ENCODE measurements at regions not wholly inside any gene's neighbourhood (a gene's known extent, or its start where the extent isn't known, plus 50 kb on each side); places are given as distances from the start of the nearest gene placed in this dataset.
A peak's percentile ranks its signal among the peaks of the same experiment; 100 is the strongest.

DNA sequence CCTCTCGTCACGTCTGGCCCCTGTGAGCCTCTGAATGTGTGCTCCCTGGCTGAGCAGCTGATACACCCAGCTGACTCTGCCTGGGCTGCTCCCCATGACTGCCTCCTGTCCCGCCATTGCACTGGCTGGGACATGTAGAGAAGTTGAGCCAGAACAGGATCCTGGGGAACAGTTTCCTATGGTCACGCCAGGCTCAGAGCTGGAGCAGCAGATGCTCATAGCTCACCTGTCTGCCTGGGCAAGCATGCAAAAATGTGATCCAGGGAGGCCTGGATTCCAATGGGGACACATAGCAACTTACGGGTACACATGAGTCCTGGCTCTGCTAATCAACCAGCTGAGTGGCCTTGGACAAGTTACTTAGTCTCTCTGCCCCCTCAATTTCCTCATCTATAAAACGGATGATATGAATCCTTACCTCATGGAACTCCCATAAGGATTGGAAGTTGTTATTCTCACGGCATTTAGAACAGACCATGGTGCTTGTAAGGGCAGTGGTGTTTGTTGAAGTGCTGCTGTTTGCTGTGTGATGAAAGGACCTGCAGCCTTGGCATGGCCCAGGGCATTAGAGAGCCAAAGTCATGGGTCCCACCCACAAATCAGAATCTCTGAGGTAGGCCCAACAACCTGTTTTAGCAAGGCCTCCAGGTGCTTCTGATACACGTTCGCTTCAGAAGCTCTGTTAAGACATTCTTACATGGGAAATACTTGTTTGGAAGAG lies 150.3 kb upstream of the VANGL1 start:
- no peak for DNase-seq

DNA sequence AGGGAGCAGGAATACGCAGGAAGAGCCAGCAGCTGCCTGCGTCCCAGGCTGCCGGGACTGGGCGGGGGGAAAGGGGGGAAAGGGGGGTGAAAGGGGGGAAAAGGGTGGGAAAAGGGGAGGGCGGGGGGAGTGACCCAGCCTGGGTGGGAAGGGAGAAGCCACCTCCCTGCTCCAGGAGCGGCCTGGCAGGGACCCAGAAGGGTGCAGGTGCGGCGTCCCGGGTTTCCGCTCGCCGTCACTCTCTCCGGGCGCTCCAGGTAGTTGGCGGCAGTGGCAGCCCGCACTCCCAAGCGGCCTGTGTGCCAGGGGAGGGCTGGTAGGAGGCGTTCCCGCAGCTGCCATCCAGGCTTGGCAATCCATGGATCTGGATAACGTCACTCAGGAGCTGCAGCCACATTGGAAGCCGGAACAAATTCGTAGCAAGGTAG lies 141.0 kb upstream of the NGF start:
- no peak for DNase-seq

DNA sequence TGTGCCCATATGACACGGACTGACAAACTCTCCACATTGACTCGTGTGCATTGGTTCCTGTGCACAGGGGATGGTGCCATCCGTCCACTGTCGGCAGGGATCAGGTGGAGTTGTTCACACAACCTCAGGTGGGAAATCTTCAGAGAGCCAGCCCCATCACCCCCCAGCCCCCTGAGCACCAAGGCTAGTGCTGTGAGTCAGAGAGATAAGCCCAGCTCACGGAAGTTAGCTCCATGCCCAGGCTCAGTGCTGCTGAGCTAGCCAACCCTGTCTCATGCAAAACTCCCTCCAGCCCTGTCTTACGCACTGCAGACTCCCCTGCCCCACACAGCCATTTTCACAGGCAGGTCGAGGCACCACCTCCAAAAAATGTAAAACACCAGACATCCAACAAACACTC lies 139.0 kb upstream of the NGF start:
- DNase-seq = no peak

DNA sequence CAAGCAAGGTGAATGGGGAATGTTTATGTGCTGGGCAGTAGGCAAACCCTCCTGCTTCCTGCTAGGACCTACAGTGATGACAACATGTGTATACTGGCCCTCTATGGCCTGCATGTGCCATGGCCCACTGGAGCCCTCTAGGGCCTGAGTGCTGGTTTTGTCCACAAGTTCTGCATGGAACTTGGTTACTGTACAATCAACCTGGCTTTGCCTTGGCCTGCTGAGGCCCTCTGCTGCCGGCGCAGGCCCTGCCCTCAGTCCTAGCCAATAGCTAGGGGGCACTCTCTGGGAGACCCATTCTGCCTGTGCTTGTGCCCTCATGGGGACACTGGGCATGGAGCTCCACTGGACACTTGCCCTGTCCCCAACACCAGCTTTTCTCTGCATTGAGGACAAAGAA lies 138.6 kb upstream of the NGF start:
- no peak for DNase-seq

DNA sequence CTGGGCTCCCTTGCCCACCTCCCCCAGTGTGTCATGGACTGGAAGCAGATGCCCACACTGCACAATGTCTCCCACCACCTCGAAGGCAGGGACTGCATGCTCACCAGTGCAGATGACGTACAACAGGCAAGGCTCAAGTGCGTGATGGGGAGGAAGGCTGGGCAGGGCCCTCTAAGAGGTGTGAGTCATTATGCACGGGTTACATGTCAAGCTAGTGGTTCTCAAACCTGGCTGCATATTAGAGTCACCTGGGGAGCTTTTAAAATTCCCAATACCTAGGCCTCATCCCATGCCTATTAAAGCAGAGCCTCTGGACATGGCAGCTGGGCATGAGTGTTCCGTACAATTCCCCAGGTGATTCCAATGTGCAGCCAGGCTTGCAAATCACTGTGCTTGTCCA lies 137.9 kb upstream of the NGF start:
- no peak for DNase-seq

DNA sequence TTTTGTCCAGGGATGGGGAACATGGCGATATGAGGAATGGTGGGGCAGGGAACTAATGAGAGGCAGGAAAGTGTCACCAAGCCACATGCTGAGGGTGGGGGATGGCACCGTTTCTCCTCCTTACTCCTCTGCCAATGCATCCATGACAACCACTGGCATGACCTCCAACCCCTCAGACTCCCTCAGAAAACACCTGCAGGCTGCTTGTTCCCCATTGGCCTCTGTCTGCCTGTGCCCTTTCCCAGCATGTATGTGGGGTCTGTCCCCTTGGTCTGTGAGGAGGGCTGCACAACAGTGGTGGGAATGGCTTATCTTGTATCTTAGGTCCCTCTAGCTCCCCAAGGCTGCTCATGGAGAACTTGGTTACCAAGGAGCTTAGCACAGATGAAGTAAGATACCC lies 137.2 kb upstream of the NGF start:
- DNase-seq = no peak

DNA sequence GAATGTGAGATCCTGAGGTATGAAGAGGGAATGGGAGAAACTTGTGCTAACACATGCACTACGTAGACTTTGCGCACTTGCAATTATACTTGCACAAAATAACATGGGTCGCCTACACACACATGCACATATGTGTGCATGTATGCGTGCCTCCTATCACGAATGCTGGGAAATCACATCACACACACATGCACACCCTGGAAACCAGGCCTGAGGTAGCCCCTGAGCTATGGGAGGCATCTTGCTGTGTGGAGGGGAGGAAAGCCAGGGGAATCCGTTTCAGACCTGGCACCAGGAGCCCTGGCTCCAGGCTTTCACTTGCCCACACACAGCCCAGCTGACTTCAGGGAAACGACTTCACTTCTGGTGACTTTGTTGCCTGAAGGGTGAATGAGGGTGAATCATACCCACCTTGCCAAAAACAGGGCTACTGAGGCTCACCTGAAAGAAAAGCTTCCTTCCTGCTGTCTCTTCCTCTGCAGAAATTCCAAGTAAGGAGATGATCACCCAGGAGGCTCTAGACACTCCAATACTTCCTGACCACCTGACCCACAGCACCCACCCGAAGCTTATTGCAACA lies 136.0 kb upstream of the NGF start:
- DNase-seq = no peak

DNA sequence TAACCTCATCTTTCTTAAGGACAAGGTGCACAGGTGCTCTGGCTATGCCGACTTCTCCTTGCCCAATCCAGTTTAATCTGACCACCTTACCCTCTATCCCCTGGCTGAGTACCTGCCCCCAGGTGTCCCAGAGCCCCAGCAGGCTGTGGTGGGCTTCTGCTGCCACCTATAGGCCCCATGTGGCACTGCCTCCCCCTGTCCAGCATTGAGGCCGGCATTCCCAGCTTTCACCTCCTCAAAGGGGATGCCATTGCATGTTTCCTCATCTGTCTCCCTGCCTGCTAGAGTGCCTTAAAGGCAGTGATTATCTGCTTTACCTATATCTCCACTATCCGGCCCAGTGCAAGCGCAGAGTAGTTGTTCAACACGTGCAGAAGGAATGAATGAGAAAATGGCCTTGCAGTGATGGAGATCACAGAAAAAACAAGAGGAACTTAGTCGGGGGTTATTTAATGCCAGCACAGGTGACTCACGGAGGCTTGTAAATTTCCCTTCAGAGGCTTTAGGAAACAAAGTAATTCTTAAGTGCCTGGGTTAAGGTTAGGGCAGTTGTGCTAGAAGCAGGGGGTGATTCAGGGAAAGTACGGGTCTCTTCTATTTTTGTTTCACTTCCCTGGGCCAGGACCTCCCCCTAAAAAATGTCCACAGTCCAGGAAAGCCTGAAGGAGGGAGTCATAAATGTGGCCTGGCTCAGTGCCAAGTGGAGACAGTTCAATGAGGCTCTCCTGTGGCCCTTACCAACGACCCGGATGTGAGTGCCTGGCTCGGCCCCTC lies 131.8 kb upstream of the NGF start:
- peak; percentile 59 for DNase-seq

DNA sequence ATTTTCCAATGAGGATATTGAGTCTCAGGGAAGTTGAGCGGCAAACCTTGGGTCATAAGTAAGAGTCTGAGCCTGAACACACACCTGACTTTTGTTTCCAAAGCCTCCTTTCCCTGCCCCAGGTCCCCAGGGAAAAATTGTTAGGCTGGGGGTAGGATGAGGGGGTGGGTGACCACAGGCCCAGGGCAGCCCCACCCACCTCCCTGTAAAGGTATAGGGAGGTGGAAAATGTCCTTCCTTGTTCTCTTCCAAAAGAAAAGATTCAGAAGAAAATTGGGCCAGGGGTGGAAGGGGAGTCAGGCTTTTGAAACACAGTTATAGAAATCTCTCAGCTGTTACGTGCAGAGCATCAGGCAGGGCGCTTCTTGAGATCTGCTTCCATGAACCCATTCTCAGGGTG lies 129.7 kb upstream of the NGF start:
- no peak for DNase-seq

DNA sequence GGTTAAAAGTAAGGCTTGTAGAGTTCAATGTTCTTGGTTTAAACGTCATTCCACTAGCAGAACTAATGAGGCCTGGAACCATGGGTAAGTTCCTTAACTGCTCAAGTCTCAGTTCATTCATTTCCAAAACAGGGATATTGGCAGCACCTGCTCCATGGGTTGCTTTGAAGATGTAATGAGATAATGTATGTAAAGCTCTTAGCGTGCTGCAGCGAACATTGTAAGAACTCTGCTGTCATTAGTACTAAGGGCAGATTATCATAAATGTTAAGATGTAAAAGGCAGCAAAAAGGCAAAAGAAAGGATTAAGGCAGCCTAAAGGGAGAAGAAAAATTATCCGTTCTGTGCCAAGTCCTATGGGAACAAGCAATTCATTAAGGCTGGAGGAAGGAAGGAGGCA lies 129.1 kb upstream of the NGF start:
- no peak for DNase-seq

DNA sequence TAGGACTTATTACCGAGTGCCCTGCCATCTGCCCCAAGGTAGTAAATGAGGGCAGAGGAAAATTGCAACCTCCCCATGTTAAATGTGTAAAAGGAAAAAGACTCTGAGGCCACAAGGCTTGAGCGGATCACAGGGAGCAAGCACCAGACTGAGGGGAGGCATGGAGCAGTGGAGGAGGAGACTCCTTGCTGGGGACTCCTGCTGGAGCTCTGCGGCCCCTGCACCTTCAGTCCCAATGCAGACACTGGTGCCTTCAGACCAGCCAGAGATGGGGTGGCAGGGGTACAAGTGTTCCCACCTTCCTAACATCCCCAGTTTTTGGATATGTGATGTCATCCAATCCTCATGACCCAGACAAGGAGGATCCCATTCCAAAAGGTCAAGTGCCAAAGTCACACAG lies 128.4 kb upstream of the NGF start:
- no peak for DNase-seq

DNA sequence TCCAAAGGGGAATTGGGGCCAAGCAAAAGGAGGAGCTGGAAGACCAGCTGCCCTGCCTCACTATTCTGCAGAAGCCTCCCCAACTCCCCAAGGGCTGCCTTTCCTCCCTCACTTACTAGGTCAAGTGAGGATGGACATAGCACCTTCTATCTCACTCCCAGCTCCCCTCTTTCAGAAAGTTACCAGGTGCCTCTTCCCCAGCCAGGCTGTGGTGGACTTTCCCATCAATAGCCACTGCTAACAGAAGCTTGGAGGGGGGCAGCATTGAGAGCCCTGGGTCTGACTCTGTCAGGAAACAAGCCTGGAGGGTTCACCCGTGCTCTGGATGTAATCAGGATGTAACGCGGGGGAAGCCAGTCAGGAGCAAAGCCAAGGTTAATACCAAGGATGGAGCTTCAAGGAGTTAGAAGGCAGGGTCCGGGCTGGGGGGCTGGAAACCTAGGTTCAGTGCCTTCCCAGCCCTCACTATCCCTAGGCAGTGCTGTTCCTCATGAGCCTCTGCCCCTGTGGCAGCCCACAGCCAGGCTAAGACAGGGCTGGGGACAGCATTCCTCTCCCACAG lies 127.8 kb upstream of the NGF start:
- no peak for DNase-seq

DNA sequence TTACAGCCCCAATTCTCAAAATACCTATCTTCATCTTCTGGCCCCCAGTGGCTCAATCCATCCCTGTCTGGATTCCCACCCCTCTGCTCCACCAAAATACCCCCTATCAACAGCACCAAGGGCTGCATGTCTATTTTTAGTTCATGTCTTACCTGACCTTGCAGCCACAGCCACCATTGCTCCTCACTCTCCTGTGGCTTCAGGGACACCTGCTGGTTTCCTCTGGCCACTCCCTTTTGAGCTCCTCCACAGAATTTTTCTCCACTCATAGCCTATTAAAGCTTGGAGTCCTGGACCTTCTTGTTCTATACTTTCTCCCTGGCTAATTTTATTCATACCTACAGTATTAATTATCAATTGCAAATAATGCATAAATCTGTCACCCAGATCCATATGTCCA lies 125.3 kb upstream of the NGF start:
- DNase-seq = no peak

DNA sequence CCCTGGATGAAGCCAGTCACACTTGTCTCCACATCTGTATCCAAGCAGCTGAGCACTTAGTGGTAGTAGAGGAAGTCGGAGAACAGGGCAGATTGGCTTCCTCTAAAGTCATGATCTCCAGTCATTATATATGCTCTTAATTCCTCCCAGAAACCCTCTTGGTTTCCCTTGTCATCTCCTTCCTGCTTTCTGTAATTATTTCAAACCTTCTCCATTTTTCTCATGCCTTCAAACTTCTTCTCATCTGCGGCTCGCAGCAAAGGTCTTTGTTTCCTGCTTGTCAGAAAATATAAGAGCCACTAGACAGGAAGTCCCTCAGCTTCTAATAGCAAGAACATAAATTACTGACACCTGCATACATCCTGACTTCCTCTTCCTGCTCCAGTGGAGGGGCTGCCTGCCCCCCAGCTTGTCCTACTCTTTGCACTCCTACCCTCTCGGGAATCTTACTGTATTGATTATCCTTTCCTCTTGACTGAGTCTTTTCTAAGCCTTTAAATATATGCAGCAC lies 124.6 kb upstream of the NGF start:
- DNase-seq = peak; percentile 18

DNA sequence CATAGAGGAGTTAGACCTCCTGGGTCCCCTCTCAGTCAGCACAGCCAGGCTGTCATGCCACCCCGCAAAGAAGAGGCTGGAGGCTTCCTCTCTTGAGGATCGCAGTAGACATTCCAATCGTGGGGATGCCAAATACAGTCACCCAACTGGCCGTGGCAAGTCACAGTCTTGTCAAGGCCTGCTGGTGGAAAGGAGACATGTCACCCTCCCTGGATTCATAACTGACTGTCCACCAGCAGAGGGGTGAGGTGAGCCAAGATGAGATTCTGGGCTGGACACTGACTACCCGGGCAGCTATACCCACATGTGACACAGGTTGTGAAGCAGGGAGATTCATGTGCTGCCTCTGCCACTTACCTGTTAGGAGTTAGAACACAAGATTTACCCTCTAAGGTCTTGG lies 123.5 kb upstream of the NGF start:
- DNase-seq = no peak

DNA sequence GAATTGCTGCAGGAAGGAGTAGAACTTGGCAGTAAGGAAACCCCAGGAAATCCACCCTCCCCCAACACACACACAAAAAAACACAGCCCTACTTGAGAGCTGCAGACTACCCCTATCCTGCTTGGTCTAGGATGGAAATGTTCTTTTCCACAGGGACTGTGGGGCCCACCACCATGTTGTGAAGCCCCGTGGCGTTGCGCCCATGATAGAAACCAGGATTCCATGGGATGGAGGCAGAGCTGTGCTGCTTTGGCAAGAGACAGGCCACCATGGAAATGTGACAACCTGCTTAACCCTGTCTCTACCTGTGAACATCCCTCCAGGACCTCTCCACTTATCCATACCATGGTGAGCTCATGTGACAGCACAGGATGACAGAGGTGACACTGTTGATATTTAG lies 121.1 kb upstream of the NGF start:
- no peak for DNase-seq

DNA sequence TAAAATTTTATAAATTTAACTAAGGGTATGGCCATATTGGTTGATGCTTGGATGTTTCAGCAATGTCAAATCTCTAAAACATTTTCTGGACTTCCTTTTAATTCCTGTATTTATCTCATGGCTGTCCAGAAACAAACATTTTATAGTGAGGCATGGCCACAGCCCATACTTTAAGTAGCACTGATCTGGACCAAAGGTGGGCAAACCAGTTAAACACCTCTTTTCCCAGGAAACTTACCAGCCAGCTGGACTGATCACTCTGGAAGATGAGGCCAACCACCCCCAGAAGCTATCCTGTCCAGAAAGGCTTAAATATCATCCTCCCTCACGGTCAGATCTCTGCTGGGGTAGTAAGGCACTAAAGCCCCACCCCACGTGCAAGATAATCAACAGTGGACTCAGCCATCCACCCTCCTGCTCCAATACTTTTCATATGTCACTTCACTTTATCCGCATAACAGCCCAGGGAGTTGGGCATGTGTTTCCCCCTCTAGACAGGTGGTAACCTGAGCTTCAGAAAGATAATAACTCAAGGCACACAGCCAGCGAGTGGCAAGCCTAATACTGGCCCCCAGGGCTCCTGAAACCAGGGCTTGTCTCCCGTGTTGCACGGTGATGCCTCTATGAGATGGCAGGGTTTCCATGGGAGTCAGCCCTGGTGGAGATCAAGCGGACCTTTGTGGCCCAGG lies 120.5 kb upstream of the NGF start:
- no peak for DNase-seq

DNA sequence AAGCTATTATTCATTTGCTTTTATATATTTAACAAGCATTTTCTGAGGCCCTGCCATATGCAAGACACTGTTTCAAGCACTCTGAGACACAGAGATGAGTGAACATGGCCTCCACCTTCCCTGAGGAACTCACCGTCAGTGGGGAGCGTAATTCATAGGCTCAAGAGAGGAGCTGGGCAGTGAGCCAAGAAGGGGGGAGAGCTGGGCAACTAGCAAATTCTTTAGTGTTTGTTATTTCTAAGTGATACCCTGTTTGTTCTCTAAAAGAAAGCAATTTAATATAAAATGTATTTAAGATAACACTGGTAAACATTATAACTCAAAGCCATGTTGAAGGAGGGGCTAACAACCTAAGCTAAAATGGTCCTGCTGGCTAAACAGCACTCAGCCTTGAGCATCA lies 119.2 kb upstream of the NGF start:
- DNase-seq = no peak

DNA sequence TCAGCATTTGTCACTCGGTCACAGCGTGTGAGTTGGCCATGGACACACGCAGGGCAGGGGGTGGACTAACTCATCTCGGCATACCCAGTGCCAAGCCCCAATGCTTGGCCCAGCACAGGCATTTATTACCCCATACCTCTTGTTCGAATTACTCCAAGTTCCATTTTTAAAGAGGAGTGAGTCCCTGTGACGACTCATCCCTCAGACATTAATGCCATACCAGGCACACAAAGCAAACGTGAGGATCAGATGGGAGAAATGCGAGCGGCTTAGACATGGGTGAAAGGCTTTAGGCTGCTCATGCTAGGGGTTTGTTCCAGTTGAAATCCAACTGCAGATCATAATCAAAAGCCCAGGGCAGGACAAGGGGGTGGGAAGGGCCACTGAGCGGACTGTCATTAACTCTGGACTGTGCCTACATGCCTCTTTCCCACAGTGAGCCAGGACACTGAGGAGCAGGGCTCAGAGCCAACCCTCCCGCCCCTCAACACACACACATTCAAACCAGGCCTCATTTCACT lies 118.5 kb upstream of the NGF start:
- DNase-seq = no peak

DNA sequence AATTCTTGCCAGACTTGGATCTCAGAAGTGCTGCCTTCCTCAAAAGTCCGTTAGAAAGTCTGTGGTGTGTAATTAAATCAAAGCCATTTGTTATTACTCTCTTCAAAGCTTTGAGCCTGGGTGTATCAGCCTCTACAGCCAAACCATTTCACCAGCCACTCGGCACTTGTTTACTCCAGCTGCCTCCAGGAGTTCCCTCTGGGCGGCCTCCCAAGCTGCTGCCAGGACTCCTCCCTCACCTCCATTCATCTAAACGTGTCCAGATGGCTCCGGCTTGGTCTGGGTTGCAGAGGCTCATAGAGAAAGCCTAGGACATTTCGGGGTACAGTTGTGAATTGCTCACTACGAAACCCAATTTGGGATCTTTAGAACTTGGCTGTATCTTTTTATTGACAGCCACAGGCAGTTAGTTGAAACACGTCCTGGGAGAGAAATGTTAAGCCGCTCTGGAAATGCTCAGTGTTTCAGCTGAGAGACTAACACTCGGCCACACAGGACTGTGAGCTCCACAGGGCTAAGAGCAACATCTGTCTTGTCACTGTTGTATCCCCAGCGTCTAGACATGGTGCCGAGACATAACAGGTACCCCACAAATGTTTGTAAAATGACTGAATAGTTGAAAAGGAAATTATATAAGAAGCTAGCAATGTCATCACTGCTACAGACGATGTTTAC lies 116.9 kb upstream of the NGF start:
- DNase-seq = no peak

DNA sequence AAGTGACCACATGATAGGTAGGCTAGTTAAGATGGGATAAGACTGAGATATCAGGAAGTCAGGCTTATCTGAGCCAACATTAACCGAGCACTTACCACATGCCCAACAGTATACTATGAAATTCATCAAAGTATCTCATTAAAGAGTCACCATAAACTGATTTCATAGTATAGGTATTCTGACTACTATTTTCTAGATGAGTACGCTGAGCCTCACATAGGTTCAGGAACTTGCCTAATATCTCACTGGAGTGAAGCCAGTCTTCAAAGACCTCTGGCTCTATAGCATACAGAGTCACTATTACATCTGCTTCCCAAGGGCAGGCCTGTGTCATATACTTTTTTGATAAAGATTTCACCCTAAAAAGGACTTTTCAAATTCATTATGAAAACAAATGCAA lies 115.6 kb upstream of the NGF start:
- DNase-seq = no peak

DNA sequence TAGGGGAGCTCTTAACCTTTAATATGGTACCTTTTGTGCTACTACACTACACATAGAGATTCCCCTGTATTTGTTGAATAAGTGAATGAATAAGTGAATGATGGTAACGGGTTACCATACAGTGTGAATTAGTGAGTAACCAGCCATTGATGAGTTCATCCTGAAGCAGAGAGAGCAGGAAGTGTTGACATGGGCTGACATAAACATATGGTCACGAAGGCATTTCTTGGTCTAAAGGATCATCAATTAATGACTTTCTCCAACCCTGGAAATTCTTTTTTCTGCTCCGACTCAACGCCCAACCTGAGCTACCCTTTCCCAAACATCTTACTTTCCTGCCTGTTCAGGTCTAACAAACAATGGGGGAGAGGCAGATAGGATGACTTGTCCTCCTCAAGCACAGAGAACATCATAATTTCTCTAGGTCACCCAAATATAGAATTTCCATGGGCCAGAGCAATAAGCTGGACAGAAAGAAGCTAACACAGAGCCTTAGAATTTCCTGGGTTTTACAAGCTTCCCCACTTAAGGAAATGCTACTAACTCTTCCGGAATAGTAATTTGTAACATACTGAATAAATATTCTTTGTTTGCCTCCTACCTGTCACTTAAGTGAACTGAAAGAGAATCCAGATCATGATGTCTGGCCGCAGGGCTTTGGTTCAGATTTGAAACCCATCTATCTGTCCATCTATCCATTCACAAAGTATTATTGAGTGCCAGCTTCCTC lies 114.7 kb upstream of the NGF start:
- no peak for DNase-seq
